IMR-90 (cell line): ENCODE measurements at regions not wholly inside any gene's neighbourhood (a gene's known extent, or its start where the extent isn't known, plus 50 kb on each side); places are given as distances from the start of the nearest gene placed in this dataset.

Experiments used
- ATAC-seq: fragments of 200-7000 bp; cut with Tn5 transposase; 2 replicates; pipeline ENCODE4 v1.9.1; 2020; ENCODE audit warnings: low read depth, mild to moderate bottlenecking, moderate library complexity
- BruUV-seq: library from RNA; stranded (reverse); fragments of 400-500 nt; replicated peaks from 2 replicates; lab custom pipeline; 2021; lab: Mats Ljungman, UMichigan
- CTCF ChIA-PET: fragments of 300-600 bp; formaldehyde crosslinking; extraction: SDS; loops from one replicate; lab custom pipeline; 2021; ENCODE audit warnings: antibody characterized with exemption; lab: Yijun Ruan, JAX
- POLR2A ChIA-PET: fragments of 300-600 bp; sonication (Branson Sonifier 250); formaldehyde crosslinking; loops from one replicate; lab custom pipeline; 2022; ENCODE audit warnings: antibody characterized with exemption; ENCODE audit not compliant: unreplicated experiment; lab: Charles Lee
- DNase-seq: peaks from one replicate; pipeline ENCODE4 v3.0.0; 2013
- H2AFZ ChIP-seq: replicated peaks from 2 replicates; pipeline ENCODE3; 2013; ENCODE audit warnings: low read length, mild to moderate bottlenecking; ENCODE audit not compliant: poor library complexity
- H2AK5ac ChIP-seq: 2 replicates; pipeline ENCODE4 v1.6.1; 2013; ENCODE audit warnings: low read depth, low read length, inconsistent platforms
- H2AK9ac ChIP-seq: replicated peaks from 2 replicates; pipeline ENCODE3; 2013; ENCODE audit warnings: mild to moderate bottlenecking, low read depth, low read length, moderate library complexity; ENCODE audit not compliant: poor library complexity
- H2BK120ac ChIP-seq: 2 replicates; pipeline ENCODE4 v1.6.1; 2013; ENCODE audit warnings: low read depth, low read length, inconsistent platforms
- H2BK15ac ChIP-seq: 3 replicates; pipeline ENCODE4 v1.6.1; 2013; ENCODE audit warnings: low read depth, low read length, inconsistent platforms
- H2BK20ac ChIP-seq: 2 replicates; pipeline ENCODE4 v1.6.1; 2013; ENCODE audit warnings: low read depth, mild to moderate bottlenecking, inconsistent platforms, low read length, moderate library complexity
- H2BK5ac ChIP-seq: 2 replicates; pipeline ENCODE4 v1.6.1; 2013; ENCODE audit warnings: mild to moderate bottlenecking, low read depth, low read length, inconsistent platforms; ENCODE audit not compliant: poor library complexity, severe bottlenecking
- H3K14ac ChIP-seq: replicated peaks from 2 replicates; pipeline ENCODE4 v1.6.1; 2013; ENCODE audit warnings: low read depth, low read length, inconsistent platforms
- H3K18ac ChIP-seq: 2 replicates; pipeline ENCODE4 v1.6.1; 2013; ENCODE audit warnings: low read depth, low read length, control low read depth
- H3K23ac ChIP-seq: 2 replicates; pipeline ENCODE4 v1.6.1; 2013; ENCODE audit warnings: low read depth, low read length, inconsistent platforms
- H3K27ac ChIP-seq: 2 replicates; pipeline ENCODE4 v1.5.1; 2013; ENCODE audit warnings: mild to moderate bottlenecking, control low read depth, low read length; ENCODE audit not compliant: insufficient read depth
- H3K27me3 ChIP-seq: 2 replicates; pipeline ENCODE4 v1.6.1; 2013; ENCODE audit warnings: low read length; ENCODE audit not compliant: control insufficient read depth, insufficient read depth
- H3K36me3 ChIP-seq: 2 replicates; pipeline ENCODE4 v1.6.1; 2013; ENCODE audit warnings: low read length, mixed read lengths; ENCODE audit not compliant: control insufficient read depth, insufficient read depth
- H3K4ac ChIP-seq: 2 replicates; pipeline ENCODE4 v1.6.1; 2013; ENCODE audit warnings: low read depth, low read length, inconsistent platforms
- H3K4me1 ChIP-seq: 2 replicates; pipeline ENCODE4 v1.6.1; 2013; ENCODE audit warnings: low read length, mixed read lengths; ENCODE audit not compliant: control insufficient read depth, insufficient read depth
- H3K4me2 ChIP-seq: 2 replicates; pipeline ENCODE4 v1.6.1; 2013; ENCODE audit warnings: low read depth, mild to moderate bottlenecking, control low read depth, low read length, moderate library complexity
- H3K4me3 ChIP-seq: 2 replicates; pipeline ENCODE4 v1.5.1; 2013; ENCODE audit warnings: low read depth, mild to moderate bottlenecking, control low read depth, low read length, moderate library complexity; ENCODE audit not compliant: insufficient read depth
- H3K56ac ChIP-seq: 2 replicates; pipeline ENCODE4 v1.6.1; 2013; ENCODE audit warnings: low read length, inconsistent platforms; ENCODE audit not compliant: insufficient read depth; ENCODE audit errors: extremely low read depth
- H3K79me1 ChIP-seq, 2 experiments: 2 replicates each; pipeline ENCODE4 v1.6.1; 2013; ENCODE audit warnings: low read length in 2 of 2, inconsistent platforms in 1 of 2, low read depth in 1 of 2
- H3K9ac ChIP-seq: 2 replicates; pipeline ENCODE4 v1.6.1; 2013; ENCODE audit warnings: low read depth, low read length, control low read depth
- H3K9me1 ChIP-seq: 2 replicates; pipeline ENCODE4 v1.6.1; 2013; ENCODE audit warnings: low read length, inconsistent platforms; ENCODE audit not compliant: insufficient read depth
- H3K9me3 ChIP-seq: 2 replicates; pipeline ENCODE4 v1.6.1; 2013; ENCODE audit warnings: low read length; ENCODE audit not compliant: control insufficient read depth, insufficient read depth
- H4K20me1 ChIP-seq: 2 replicates; pipeline ENCODE4 v1.6.1; 2013; ENCODE audit warnings: low read length, inconsistent platforms; ENCODE audit not compliant: insufficient read depth
- H4K5ac ChIP-seq: 2 replicates; pipeline ENCODE4 v1.6.1; 2013; ENCODE audit warnings: mild to moderate bottlenecking, low read depth, low read length, control low read depth
- H4K8ac ChIP-seq, 2 experiments: 2 replicates each; pipeline ENCODE4 v1.6.1; 2013; ENCODE audit warnings: low read depth in 2 of 2, low read length in 2 of 2, control low read depth in 1 of 2, inconsistent platforms in 1 of 2
- H4K91ac ChIP-seq: 2 replicates; pipeline ENCODE4 v1.6.1; 2013; ENCODE audit warnings: low read depth, low read length, inconsistent platforms; ENCODE audit not compliant: insufficient read depth
- CEBPB ChIP-seq: IDR thresholded peaks from 2 replicates; pipeline ENCODE4 v1.6.1; 2012; ENCODE audit warnings: low read depth, low read length, improper control_type of control experiment
- MAFK ChIP-seq: IDR thresholded peaks from 2 replicates; pipeline ENCODE4 v1.6.1; 2012; ENCODE audit warnings: low read depth, low read length, improper control_type of control experiment
- MAZ ChIP-seq: IDR thresholded peaks from 2 replicates; pipeline ENCODE4 v1.6.1; 2012; ENCODE audit warnings: low read depth, mild to moderate bottlenecking, low read length, improper control_type of control experiment, moderate library complexity, borderline replicate concordance
- MXI1 ChIP-seq: IDR thresholded peaks from 2 replicates; pipeline ENCODE4 v1.6.1; 2012; ENCODE audit warnings: low read depth, mild to moderate bottlenecking, low read length, moderate library complexity, borderline replicate concordance
- NFE2L2 ChIP-seq: fragments of 150-350 bp; IDR thresholded peaks from 2 replicates; pipeline ENCODE4 v1.6.1; 2016; ENCODE audit warnings: low read depth, mild to moderate bottlenecking, low read length
- RCOR1 ChIP-seq: IDR thresholded peaks from 2 replicates; pipeline ENCODE4 v1.6.1; 2012; ENCODE audit warnings: mild to moderate bottlenecking, low read length, improper control_type of control experiment; ENCODE audit not compliant: insufficient replicate concordance
- RFX5 ChIP-seq: IDR thresholded peaks from 2 replicates; pipeline ENCODE4 v1.8.0; 2012; ENCODE audit warnings: low read depth, mild to moderate bottlenecking, low read length, moderate library complexity
- SMC3 ChIP-seq: fragments of 150-350 bp; IDR thresholded peaks from 2 replicates; pipeline ENCODE4 v1.6.1; 2016; ENCODE audit warnings: low read depth, mild to moderate bottlenecking, antibody characterized with exemption, low read length, moderate library complexity
- WGBS, 2 experiments: methylation state at CpG; one replicate each; pipeline versions ENCODE4 v1.1.5 to v1.1.7; 2013; ENCODE audit warnings: missing lambda C conversion rate in 2 of 2; ENCODE audit not compliant: insufficient read length in 1 of 2; ENCODE audit errors: extremely low coverage in 2 of 2; 5-methylcytosine and 5-hydroxymethylcytosine counted together
- dilution Hi-C: fragments of 300-500 bp; cut with HindIII; formaldehyde crosslinking; loops from one replicate; pipeline ENCODE4 v1.14.3; 2018; ENCODE audit warnings: low sequenced_read_pairs; ENCODE audit not compliant: unreplicated experiment
- in situ Hi-C: fragments of 300-500 bp; cut with MboI; formaldehyde crosslinking; loops from 3 replicates; pipeline ENCODE4 v1.14.3; 2019; ENCODE audit warnings: low sequenced_read_pairs, inconsistent platforms, mixed read lengths
- intact Hi-C: fragments of 100-400 bp; cut with micrococcal nuclease; formaldehyde crosslinking; loops from 2 replicates; pipeline ENCODE4 v1.10.0; 2022
- TF ChIP-seq, protein P1 (sequence below): fragments of 150-350 bp; IDR thresholded peaks from 2 replicates; pipeline ENCODE4 v1.6.1; 2017; ENCODE audit warnings: mild to moderate bottlenecking, antibody characterized with exemption, low read length, low read depth

DNA sequence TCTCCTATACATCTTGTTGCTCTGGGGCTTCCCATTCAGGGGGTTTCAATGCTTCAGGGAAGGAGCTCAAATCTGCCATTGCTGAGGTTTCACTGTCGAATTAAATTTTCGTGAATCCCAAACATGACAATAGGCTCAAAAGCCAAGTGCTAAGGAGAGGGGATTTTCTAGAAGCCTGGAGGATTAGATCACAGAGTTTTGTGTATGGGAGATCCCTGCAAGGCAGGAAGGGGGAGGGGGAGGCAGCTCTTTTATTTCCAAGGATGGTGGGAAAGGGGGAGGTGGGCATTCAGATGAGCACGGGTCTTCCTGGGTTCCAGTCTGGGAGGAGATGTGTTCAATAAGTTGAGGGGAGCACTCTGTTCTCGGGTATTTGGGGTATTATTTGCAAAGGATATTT lies 69.9 kb upstream of the DLG1 start:
- Histone ChIP-seq H3K14ac (no peak overlapping the region), H2BK120ac (no peak overlapping the region), H2AFZ (no peak overlapping the region), H3K27me3 (peaks cover 15% of the 10 kb centered on the region), H4K20me1 (no peaks in the 10 kb centered on the region), H2BK5ac (no peak overlapping the region), H3K9me1 (peaks cover 10% of the 10 kb centered on the region), H2AK9ac (no peak overlapping the region), H3K4me1 (peaks cover 24% of the 10 kb centered on the region), H4K8ac (no peak overlapping the region), H3K4me3 (no peak overlapping the region), H2AK5ac (no peak overlapping the region), H3K79me1 (no peaks in the 10 kb centered on the region), H2BK15ac (no peak overlapping the region), H3K9ac (no peak overlapping the region), H3K9me3 (no peaks in the 10 kb centered on the region), H2BK20ac (no peak overlapping the region), H3K56ac (no peak overlapping the region), H4K91ac (no peak overlapping the region), H4K5ac (no peak overlapping the region), H3K23ac (no peak overlapping the region), H3K18ac (no peak overlapping the region), H3K4me2 (no peak overlapping the region), H3K27ac (no peak overlapping the region), H3K36me3 (no peaks in the 10 kb centered on the region), H3K4ac (no peak overlapping the region)
- TF ChIP-seq NFE2L2 (no peak), MAFK (no peak), MAZ (no peak), RCOR1 (no peak), CEBPB (no peak), RFX5 (no peak), SMC3 (no peak), MXI1 (no peak)
- TF ChIP-seq, protein P1, sequence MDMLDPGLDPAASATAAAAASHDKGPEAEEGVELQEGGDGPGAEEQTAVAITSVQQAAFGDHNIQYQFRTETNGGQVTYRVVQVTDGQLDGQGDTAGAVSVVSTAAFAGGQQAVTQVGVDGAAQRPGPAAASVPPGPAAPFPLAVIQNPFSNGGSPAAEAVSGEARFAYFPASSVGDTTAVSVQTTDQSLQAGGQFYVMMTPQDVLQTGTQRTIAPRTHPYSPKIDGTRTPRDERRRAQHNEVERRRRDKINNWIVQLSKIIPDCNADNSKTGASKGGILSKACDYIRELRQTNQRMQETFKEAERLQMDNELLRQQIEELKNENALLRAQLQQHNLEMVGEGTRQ, result no peak
- dilution Hi-C loops (no loop called here), in situ Hi-C loops (no loop called here), intact Hi-C loops (no loop called here)
- DNase-seq (no peak), ATAC-seq (no peak)
- POLR2A ChIA-PET, result no interaction called here
- BruUV-seq, result no TSS peak
- WGBS, 2 experiments, result 67% methylated on average over 1 of the region's 4 CpGs; no CpG with 5 or more reads in 1 of the 2 experiments
- CTCF ChIA-PET, result no interaction called here
